Fibroblast of the conjunctiva (primary cell): ENCODE measurements at regions not wholly inside any gene's neighbourhood (a gene's known extent, or its start where the extent isn't known, plus 50 kb on each side); places are given as distances from the start of the nearest gene placed in this dataset.
"Not testable (repeated sequence)": the region's sequence is repeated elsewhere in the genome, so short reads cannot be mapped to it uniquely, and the experiment has no call there.

Experiments
- DNase-seq: peaks from one replicate; pipeline ENCODE4 v3.0.0-alpha.2; 2010; ENCODE audit warnings: low read depth

DNA sequence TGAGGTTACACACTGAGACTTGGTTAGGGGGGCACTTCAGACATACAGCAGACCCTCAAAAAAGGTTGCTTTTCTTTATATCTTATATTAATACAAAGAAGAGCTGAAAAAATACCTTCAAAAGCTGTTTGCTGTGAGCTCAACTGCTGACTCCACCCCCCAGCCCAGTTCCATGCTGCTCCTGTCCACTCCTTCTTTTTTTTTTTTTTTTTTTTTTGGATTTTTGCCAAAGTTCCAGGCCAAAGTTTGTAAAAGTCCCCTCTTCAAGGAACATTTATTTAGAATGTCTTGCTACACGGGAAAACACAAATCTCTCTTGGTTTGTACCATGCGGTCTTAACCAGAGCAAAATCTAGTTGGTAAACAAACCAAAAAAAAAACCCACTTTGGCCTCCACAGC, 85.3 kb upstream of the AKAP12 start:
- DNase-seq, result no peak

GRCh38 chr6:151155095-151155494, 84.7 kb upstream of the AKAP12 start:
- no peak for DNase-seq

DNA sequence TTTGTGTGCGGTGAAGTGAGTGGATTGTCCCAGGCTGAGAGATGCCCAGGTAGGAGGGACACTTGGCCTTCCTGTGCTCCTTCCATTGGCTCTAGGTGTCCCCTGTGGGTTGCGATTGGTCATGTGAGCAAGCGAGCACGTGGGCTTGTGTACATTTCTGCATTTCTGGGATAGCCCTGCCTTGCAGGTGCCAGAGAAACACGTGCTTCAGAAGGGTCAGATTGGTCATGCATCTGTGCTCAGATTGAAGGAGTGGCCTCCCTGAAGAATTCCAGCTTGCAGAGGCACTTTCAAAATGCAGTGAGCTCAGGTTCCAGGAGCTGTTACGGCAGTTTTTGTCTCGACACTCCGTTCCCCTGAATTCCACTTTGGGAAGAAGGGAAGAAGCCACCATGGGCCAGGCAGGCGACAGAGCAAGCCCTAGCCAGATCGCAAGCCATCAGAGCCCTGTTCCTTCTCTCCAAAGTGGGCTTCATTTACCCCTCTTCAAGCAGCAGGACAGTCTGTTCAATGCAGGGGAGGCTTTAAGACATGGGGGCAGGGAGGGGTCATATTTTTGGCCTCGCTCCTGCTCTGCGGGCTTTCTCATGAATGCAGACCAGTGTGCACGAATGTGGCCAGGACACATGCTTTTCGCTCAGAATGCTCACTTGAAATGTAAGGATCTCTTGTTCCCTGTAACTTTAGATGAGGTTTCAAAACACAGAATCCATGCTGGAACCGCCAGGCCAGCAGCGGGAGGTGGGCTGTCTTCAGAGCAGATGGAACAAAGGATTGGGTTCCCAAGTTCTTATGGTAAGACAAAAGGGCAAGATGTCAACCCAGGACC, 78.6 kb upstream of the AKAP12 start:
- peak; percentile 6 for DNase-seq

DNA sequence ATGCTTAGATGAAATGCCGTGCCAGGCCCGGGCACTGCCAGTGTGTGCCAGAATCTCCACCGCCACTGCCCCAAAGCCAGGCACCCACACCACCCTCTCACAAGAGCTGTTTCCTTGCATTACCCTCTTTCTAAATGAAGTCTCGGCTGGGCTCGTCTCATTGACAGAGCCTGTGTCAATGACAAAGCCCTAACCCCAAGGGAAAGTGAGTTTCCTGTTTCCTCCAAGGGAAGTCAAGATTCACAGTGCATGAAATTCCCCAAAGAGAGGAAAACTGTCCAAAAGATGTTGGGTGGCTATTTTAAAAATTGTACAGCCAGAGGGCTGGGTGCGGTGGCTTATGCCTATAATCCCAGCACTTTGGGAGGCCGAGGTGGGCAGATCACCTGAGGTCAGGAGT, 75.4 kb upstream of the AKAP12 start:
- no peak for DNase-seq

GRCh38 chr6:151166180-151166579, 73.6 kb upstream of the AKAP12 start:
- no peak for DNase-seq

- no peak for DNase-seq
These were observed 72.7 kb upstream of the AKAP12 start for GRCh38 chr6:151167034-151167433.

DNA sequence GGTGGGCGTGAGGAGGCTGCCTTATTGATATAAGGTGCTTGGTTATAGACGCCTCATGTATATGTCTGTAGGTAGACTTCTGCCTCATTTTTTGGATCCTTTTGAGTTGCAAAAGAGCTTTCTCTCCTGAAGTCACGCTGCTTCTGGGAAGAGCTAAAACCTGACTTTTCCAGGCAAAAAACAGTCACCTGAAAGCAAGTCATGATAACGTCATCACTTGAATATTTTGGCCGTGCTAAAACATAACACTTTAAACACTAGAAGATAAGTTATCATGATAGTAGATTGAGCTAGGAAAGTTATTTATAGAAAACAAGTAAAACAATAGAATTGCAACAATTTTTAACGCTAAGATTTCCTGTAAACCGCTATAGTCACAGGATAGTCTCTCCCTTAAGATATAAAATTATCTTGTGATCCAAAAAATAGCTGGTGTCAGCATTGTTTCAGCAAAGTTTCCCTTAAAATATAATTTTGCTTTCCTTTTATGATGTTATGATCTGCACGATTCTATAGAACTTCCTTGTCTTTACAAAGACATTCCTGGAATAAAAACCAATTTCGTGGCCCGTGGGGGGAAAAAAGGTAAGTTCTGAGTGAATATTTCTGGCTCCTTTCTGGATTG, 69.0 kb upstream of the AKAP12 start:
- no peak for DNase-seq

DNA sequence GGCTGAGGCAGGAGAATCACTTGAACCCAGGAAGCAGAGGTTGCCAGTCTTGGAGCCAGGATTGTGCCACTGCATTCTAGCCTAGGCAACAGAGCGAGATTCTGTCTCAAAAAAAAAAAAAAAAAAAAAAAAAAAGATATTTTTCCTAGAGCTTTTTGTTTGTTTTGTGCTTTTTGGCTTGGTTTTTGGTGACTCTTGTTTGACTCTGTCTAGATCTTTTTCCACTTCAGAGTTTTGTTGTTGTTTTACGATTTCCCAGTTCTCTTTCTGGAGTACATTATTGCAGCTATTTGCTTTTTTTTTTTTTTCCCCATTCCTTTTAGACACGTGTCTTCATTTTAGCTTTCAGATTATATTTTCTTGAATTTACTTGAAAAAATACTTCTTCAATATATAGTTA, 67.0 kb upstream of the AKAP12 start:
- no peak for DNase-seq

DNA sequence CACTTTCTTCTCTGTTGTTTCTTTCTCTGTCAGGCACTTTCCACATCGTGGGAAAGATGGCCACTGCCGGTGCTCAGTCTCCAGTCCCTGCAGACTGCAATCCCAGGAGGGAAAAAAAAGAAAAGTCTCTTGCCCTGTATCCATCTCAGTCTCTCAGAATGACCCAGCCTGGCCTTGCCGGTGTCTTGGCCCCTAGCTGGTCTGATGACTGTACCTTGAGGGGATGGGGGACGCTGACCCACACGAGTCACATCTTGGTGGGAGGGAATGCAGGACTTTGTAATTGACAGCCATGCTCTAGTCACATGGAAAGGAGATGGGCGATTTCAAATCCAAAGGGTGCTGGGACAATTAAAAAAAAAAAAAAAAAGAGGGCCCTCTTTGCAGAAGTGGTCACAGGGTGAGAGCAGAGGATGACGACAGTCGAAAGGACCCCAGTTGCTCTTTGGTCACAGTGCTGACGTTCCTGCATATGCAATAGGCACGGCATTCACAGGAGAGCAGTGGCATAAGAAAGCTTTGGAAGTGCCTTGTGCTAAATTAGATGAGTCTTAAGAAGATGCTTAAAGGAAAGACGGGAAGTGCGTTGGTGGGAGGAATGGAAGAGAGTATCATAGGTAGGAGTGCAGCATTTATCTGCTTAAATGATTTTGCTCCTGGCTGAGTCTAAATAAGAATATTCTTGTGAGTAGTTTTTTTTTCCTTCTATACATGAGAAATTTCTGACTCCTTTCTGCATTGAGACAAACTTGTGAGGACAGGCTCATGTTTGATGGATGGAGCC, 63.9 kb upstream of the AKAP12 start:
- no peak for DNase-seq

DNA sequence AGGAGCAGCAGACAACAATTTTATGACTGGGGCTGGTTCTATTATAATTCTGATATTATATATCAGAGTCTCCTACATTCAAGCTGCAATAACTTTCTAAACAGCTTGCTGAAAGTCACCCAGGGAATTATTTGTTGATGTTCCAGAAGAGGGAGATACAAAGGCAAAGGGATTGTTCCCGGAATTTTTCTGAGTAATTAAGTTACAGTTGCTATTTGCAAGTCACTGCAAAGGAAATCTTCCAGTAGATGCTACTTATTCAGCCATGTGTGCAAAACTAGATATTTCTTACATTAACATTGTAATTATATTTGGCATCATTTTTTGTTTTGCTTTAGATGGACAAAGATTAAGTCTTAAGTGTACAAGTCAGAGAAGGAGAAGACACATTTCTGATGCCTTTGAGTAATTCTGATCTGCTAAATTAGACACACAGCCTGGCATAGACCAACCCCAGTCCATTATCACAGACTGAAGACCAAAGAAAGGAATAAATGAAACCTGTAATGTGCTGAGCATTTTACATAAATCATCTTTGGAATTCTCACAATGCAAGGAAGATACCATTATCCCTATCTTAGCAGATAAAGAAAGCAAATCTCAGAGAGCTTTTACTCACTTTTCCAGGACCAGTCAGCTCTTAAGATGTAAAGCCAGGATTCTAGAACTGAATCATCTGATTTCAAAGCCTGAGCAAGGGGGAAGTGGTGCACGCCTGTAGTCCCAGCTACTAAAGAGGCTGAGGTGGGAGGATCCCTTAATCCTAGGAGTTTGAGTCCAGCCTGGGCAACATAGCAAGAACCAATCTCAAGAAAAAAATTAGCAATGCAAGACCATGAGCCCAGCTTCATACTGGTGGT, 62.6 kb upstream of the AKAP12 start:
- no peak for DNase-seq

DNA sequence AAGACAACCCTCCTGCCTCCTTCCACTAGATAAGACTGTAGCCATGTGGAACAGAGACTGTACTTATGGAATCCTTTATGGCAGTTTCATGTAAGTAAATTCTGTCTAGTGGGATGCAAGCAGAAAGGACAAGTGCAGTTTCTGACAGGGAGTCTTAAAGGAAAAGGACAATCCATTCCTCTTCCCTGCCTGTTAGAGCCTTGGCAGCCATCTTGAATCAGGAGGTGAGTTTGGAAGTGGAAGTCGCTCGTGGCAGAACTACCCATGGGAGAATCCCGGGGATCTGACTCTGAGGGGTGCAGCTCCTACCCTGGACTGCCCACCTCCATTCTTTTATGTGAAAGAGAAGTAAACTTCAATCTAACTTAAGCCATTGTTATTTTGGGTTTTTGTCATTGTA, 61.4 kb upstream of the AKAP12 start:
- DNase-seq, result no peak

- DNase-seq, result peak; percentile 33
These were observed 60.4 kb upstream of the AKAP12 start for GRCh38 chr6:151179321-151179720.

GRCh38 chr6:151180330-151181048, 59.3 kb upstream of the AKAP12 start:
- DNase-seq, result no peak

- DNase-seq, result no peak
These were observed 57.9 kb upstream of the AKAP12 start for GRCh38 chr6:151181706-151182363.

GRCh38 chr6:151182958-151183357, 56.8 kb upstream of the AKAP12 start:
- not testable (repeated sequence) for DNase-seq

DNA sequence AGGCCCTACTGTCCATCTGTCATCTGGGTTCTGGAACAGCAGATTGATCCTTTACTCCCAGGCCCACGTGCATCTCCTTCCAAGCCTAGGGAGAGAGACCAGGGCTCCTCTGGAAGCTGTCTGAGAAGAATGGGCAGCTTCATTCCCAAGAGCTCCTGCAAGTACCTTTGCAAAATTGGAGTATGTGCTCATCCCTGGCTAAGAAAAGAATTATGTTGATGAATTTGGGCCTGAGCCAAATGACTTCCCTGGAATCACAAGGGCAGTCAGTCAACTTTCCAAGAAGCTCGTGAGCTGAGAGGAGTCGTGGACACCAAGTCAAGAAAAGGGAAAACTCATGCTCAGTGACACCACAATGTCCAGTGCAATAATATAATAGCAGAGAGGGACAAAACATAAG, 54.6 kb upstream of the AKAP12 start:
- DNase-seq, result no peak

GRCh38 chr6:151186306-151186705, 53.5 kb upstream of the AKAP12 start:
- DNase-seq, result no peak

GRCh38 chr6:151186804-151187330, 52.9 kb upstream of the AKAP12 start:
- no peak for DNase-seq
